MCF 10A (cell line): ENCODE measurements at regions not wholly inside any gene's neighbourhood (a gene's known extent, or its start where the extent isn't known, plus 50 kb on each side); places are given as distances from the start of the nearest gene placed in this dataset.
"Not testable (repeated sequence)": the region's sequence is repeated elsewhere in the genome, so short reads cannot be mapped to it uniquely, and the experiment has no call there.

Source experiments
- BruUV-seq: library from RNA; stranded (reverse); fragments of 400-500 nt; replicated peaks from 2 replicates; lab custom pipeline; 2021; lab: Mats Ljungman, UMichigan
- CTCF ChIA-PET: fragments of 300-600 bp; sonication (Branson Sonifier 250); formaldehyde crosslinking; extraction: SDS; loops from one replicate; lab custom pipeline; 2021; ENCODE audit warnings: antibody characterized with exemption, inconsistent platforms; lab: Yijun Ruan, JAX
- POLR2A ChIA-PET: fragments of 300-600, 350-650 bp; sonication (Branson Sonifier 250); formaldehyde crosslinking; extraction: SDS; loops from one replicate; lab custom pipeline; 2020; ENCODE audit warnings: antibody characterized with exemption, inconsistent platforms; lab: Yijun Ruan, JAX
- DNase-seq: peaks from one replicate; pipeline ENCODE4 v3.0.0-alpha.2; 2018; ENCODE audit not compliant: unreplicated experiment
- H3K27ac Mint-ChIP-seq: one replicate; pipeline ENCODE4 v1.8.0; 2022; ENCODE audit warnings: mild to moderate bottlenecking, low read depth, mixed read lengths; ENCODE audit not compliant: unreplicated experiment
- H3K27me3 Mint-ChIP-seq: one replicate; pipeline ENCODE4 v1.8.0; 2022; ENCODE audit warnings: mixed read lengths; ENCODE audit not compliant: insufficient read depth, unreplicated experiment
- H3K36me3 Mint-ChIP-seq: one replicate; pipeline ENCODE4 v1.8.0; 2022; ENCODE audit warnings: mild to moderate bottlenecking, moderate library complexity, mixed read lengths; ENCODE audit not compliant: insufficient read depth, unreplicated experiment
- H3K4me1 Mint-ChIP-seq: one replicate; pipeline ENCODE4 v1.8.0; 2022; ENCODE audit warnings: mixed read lengths; ENCODE audit not compliant: insufficient read depth, unreplicated experiment
- H3K4me3 Mint-ChIP-seq: one replicate; pipeline ENCODE4 v1.8.0; 2022; ENCODE audit warnings: mild to moderate bottlenecking, moderate library complexity, mixed read lengths; ENCODE audit not compliant: unreplicated experiment
- H3K9me3 Mint-ChIP-seq: one replicate; pipeline ENCODE4 v1.8.0; 2022; ENCODE audit warnings: mixed read lengths; ENCODE audit not compliant: unreplicated experiment
- intact Hi-C: fragments of 100-400 bp; cut with micrococcal nuclease; formaldehyde crosslinking; loops from 2 replicates; pipeline ENCODE4 v1.14.1; 2022
- TF ChIP-seq, protein P1 (sequence below): fragments of 200-600 bp; IDR thresholded peaks from one replicate; pipeline ENCODE4 v1.8.0; 2022; ENCODE audit warnings: antibody characterized with exemption, mild to moderate bottlenecking; ENCODE audit not compliant: unreplicated experiment

DNA sequence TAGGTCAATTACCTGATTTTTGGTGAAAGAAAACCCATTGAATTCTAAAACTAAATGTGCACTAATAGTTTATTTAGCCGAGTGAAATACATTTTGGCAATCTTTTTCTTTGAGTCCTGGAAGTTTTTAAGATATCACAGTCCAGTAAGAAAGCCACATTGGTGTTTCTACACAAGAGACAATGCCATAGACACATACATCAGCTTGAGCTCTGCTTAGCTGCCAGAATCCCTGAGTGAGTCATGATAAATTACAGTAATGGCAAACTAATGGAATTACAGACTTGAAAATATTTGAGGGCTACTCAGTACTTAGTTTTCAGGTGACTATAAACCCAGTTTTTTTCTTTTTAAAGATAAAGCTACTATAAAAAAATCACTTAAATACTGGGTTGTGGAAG lies 155.4 kb downstream of the OR4C45 start:
- ChIA-PET POLR2A (interaction anchor here (0.7 kb wide), 1 partner anchor 14 kb away, joined by 3 read pairs; no protein-coding TSS in a partner anchor), CTCF (interaction anchor here (0.6 to 1.0 kb wide), 3 partner anchors 10 to 473 kb away, joined by 3 to 4 read pairs (median 3); no protein-coding TSS in a partner anchor)
- Mint-ChIP-seq H3K9me3 (no peaks in the 10 kb centered on the region), H3K36me3 (peaks cover 6% of the 10 kb centered on the region), H3K27me3 (no peaks in the 10 kb centered on the region), H3K27ac (no peak overlapping the region), H3K4me3 (no peak overlapping the region), H3K4me1 (no peaks in the 10 kb centered on the region)
- intact Hi-C loops, result no loop called here
- BruUV-seq, result no TSS peak
- TF ChIP-seq, protein P1, sequence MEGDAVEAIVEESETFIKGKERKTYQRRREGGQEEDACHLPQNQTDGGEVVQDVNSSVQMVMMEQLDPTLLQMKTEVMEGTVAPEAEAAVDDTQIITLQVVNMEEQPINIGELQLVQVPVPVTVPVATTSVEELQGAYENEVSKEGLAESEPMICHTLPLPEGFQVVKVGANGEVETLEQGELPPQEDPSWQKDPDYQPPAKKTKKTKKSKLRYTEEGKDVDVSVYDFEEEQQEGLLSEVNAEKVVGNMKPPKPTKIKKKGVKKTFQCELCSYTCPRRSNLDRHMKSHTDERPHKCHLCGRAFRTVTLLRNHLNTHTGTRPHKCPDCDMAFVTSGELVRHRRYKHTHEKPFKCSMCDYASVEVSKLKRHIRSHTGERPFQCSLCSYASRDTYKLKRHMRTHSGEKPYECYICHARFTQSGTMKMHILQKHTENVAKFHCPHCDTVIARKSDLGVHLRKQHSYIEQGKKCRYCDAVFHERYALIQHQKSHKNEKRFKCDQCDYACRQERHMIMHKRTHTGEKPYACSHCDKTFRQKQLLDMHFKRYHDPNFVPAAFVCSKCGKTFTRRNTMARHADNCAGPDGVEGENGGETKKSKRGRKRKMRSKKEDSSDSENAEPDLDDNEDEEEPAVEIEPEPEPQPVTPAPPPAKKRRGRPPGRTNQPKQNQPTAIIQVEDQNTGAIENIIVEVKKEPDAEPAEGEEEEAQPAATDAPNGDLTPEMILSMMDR, result no peak
- no peak for DNase-seq

DNA sequence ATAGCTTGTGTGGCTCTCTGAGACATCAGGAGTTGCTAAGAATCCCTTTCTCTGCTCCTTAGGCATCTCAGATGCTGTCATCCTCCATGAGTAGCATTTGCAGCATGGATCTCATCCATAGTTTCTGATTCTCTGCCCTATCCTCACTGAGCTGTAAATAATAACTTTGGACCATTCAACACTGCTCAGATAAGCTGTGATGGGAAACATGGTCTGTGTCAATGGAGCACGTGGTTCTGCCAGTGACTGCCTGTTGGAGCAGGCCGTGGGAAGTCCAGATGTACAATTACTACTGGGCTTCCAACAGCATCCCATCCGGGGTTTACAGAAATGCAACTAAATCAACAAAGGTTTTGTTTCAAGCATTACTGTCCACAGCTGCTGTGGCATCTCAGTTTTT lies 160.1 kb downstream of the OR4C45 start:
- DNase-seq, result no peak
- intact Hi-C loops, result no loop called here
- Mint-ChIP-seq H3K27me3 (no peaks in the 10 kb centered on the region), H3K4me1 (no peaks in the 10 kb centered on the region), H3K36me3 (peaks cover 6% of the 10 kb centered on the region), H3K27ac (no peak overlapping the region), H3K9me3 (peaks cover 8% of the 10 kb centered on the region), H3K4me3 (no peak overlapping the region)
- ChIA-PET POLR2A (no interaction called here), CTCF (interaction anchor here (0.6 kb wide), 1 partner anchor 26 kb away, joined by 3 read pairs; no protein-coding TSS in a partner anchor)
- TF ChIP-seq, protein P1, result no peak
- BruUV-seq, result no TSS peak

DNA sequence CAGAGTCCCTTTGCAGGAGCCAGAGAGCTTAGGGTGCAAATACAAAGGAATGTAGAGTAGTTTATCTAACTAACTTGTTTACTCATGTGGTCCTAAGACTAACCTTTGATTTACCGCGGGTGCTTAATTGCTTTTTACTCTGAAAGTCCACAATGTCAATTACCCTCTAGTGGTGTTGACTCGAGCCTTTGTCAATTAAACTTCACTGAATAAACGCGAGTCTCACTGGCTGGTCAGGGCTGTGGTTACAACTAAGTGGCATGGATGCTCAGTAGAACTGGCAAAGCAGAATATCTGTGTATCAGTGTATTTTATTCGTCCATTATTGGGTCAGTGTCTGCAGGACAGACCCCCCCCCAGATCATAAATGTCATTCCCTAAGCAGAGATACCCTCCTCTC lies 181.7 kb downstream of the OR4C45 start:
- H3K9me3 Mint-ChIP-seq, result peaks cover 27% of the 10 kb centered on the region
- H3K36me3 Mint-ChIP-seq, result no peaks in the 10 kb centered on the region
- no peaks in the 10 kb centered on the region for H3K27me3 Mint-ChIP-seq
- H3K27ac Mint-ChIP-seq, result no peak overlapping the region
- H3K4me1 Mint-ChIP-seq, result no peaks in the 10 kb centered on the region
- no peak for DNase-seq
- BruUV-seq, result no TSS peak
- TF ChIP-seq, protein P1, result no peak
- POLR2A ChIA-PET, result no interaction called here
- CTCF ChIA-PET, result no interaction called here
- H3K4me3 Mint-ChIP-seq, result no peak overlapping the region
- intact Hi-C loops, result no loop called here

DNA sequence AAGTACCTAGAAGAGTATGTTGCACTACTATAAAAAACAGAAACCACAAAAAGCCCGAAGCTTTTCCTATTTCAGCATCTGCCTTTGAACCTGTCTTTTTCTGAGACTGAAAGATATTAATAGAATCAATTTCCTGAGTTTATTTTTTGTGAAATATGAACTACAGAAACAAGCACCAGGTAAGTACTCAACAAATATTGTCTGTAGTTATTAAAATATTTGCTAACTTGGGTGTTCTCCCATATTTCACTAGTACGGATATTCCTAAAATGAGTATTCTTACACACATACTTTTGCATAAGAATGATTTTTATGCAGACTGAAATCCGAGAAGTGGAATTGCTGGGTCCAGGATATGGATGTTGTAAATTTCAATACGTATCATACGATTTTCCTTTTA lies 188.0 kb downstream of the OR4C45 start:
- Mint-ChIP-seq H3K36me3 (no peaks in the 10 kb centered on the region), H3K27ac (no peak overlapping the region), H3K4me3 (no peak overlapping the region), H3K27me3 (no peaks in the 10 kb centered on the region), H3K9me3 (no peaks in the 10 kb centered on the region), H3K4me1 (no peaks in the 10 kb centered on the region)
- CTCF ChIA-PET, result no interaction called here
- BruUV-seq, result no TSS peak
- POLR2A ChIA-PET, result no interaction called here
- intact Hi-C loops, result no loop called here
- no peak for DNase-seq
- TF ChIP-seq, protein P1, result no peak

DNA sequence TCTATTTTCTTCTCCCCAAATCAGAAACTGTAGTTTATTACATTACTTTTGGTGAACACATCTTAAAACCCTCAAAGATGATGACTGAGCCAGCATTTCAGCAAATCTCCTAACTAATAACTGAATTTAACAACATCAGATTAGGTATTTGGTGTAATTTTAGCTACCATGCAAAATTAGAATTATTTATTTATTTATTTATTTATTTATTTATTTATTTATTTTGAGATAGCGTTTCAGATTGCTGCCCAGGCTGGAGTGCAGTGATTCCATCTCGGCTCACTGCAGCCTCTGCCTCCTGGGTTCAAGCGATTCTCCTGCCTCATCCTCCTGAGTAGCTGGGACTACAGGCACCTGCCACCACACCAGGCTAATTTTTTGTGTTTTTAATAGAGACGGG lies 205.7 kb downstream of the OR4C45 start:
- DNase-seq, intact Hi-C loops: not testable (repeated sequence)

More for the DNA sequence above, 205.7 kb downstream of the OR4C45 start:
- H3K9me3 Mint-ChIP-seq, POLR2A ChIA-PET, H3K27me3 Mint-ChIP-seq, H3K36me3 Mint-ChIP-seq, BruUV-seq, H3K27ac Mint-ChIP-seq, H3K4me1 Mint-ChIP-seq, H3K4me3 Mint-ChIP-seq: not testable (repeated sequence)
- CTCF ChIA-PET, result interaction anchor here (1.2 kb wide), 1 partner anchor 12 kb away, joined by 4 read pairs; no protein-coding TSS in a partner anchor
